NB4 (cell line): ENCODE measurements at regions not wholly inside any gene's neighbourhood (a gene's known extent, or its start where the extent isn't known, plus 50 kb on each side); places are given as distances from the start of the nearest gene placed in this dataset.

ENCODE experiments used
- POLR2A ChIP-seq: IDR thresholded peaks from 2 replicates; pipeline ENCODE4 v1.6.1; 2011; ENCODE audit warnings: mild to moderate bottlenecking; ENCODE audit not compliant: insufficient read length; ENCODE audit errors: extremely low read depth
- TF ChIP-seq, protein P1 (sequence below): IDR thresholded peaks from one replicate; pipeline ENCODE4 v1.5.1; 2012; ENCODE audit warnings: low read depth, low read length

DNA sequence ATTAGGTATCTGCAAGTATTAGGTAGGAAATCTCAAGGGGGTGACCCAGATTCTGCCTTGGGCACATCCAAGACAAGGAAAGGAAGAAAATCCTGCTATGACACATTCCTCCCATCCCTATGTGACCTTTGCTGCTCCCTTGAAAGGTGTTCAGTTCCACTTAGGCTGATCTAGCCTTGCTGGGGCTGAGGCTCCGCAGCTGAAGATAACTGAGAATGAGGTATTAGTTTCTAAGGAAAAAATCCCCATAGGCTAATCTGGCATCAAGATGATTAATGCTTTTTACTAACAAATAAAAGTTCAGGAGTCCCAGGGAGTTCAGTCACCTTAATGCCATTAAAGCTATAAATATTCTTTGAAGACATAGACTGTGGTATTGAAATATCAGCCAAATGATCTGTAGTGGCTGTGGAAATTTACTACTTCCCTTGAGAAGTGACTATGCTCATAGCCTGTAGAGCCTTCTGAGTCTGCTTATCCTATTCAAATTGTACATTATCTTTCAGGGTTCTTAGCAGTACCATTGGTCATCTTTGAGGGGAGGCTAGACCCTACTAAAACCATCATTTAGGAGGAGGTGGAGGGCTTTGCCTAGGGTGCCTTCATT lies 239.9 kb upstream of the RAG2 start:
- TF ChIP-seq, protein P1, sequence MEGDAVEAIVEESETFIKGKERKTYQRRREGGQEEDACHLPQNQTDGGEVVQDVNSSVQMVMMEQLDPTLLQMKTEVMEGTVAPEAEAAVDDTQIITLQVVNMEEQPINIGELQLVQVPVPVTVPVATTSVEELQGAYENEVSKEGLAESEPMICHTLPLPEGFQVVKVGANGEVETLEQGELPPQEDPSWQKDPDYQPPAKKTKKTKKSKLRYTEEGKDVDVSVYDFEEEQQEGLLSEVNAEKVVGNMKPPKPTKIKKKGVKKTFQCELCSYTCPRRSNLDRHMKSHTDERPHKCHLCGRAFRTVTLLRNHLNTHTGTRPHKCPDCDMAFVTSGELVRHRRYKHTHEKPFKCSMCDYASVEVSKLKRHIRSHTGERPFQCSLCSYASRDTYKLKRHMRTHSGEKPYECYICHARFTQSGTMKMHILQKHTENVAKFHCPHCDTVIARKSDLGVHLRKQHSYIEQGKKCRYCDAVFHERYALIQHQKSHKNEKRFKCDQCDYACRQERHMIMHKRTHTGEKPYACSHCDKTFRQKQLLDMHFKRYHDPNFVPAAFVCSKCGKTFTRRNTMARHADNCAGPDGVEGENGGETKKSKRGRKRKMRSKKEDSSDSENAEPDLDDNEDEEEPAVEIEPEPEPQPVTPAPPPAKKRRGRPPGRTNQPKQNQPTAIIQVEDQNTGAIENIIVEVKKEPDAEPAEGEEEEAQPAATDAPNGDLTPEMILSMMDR = no peak
- no peak for TF ChIP-seq POLR2A
